OCI-LY1 (cell line): ENCODE measurements at regions not wholly inside any gene's neighbourhood (a gene's known extent, or its start where the extent isn't known, plus 50 kb on each side); places are given as distances from the start of the nearest gene placed in this dataset.

Experiments
- H2AFZ ChIP-seq: fragments of 200-600 bp; sonication (generic), shearing (Covaris generic); 2 replicates; pipeline ENCODE4 v1.6.0; 2014; ENCODE audit warnings: antibody characterized with exemption, mild to moderate bottlenecking, low read length
- H3F3A ChIP-seq: fragments of 200-600 bp; sonication (generic), shearing (Covaris generic); 2 replicates; pipeline ENCODE4 v1.6.0; 2014; ENCODE audit warnings: mild to moderate bottlenecking, antibody characterized with exemption, low read length, moderate library complexity; ENCODE audit not compliant: insufficient read depth
- H3K27ac ChIP-seq: fragments of 200-600 bp; sonication (generic); 2 replicates; pipeline ENCODE4 v1.5.1; 2014; ENCODE audit warnings: low read length, mixed run types, mild to moderate bottlenecking, low read depth; ENCODE audit not compliant: poor library complexity, severe bottlenecking
- H3K27me3 ChIP-seq: fragments of 200-600 bp; sonication (generic); 2 replicates; pipeline ENCODE4 v1.6.0; 2014; ENCODE audit warnings: antibody characterized with exemption, mild to moderate bottlenecking, low read length, moderate library complexity; ENCODE audit not compliant: insufficient read depth
- H3K36me3 ChIP-seq: fragments of 200-600 bp; sonication (generic); 2 replicates; pipeline ENCODE4 v1.6.1; 2014; ENCODE audit warnings: mild to moderate bottlenecking, antibody characterized with exemption, low read length, moderate library complexity, mixed read lengths; ENCODE audit not compliant: insufficient read depth
- H3K4me1 ChIP-seq: fragments of 200-600 bp; sonication (generic); 2 replicates; pipeline ENCODE4 v1.5.1; 2014; ENCODE audit warnings: mild to moderate bottlenecking, low read length, moderate library complexity; ENCODE audit not compliant: insufficient read depth, severe bottlenecking
- H3K4me2 ChIP-seq: fragments of 200-600 bp; sonication (generic), shearing (Covaris generic); 2 replicates; pipeline ENCODE4 v1.6.1; 2014; ENCODE audit warnings: low read length
- H3K4me3 ChIP-seq: fragments of 200-600 bp; sonication (generic); 2 replicates; pipeline ENCODE4 v1.5.1; 2014; ENCODE audit warnings: low read length, low read depth, mild to moderate bottlenecking, mixed read lengths; ENCODE audit not compliant: poor library complexity, severe bottlenecking
- H3K79me2 ChIP-seq: fragments of 200-600 bp; shearing (Covaris generic); 2 replicates; pipeline ENCODE4 v1.6.1; 2016; ENCODE audit warnings: mixed run types, low read length, mixed read lengths; ENCODE audit not compliant: insufficient read depth
- H3K9ac ChIP-seq: fragments of 200-600 bp; sonication (generic), shearing (Covaris generic); 2 replicates; pipeline ENCODE4 v1.6.1; 2014; ENCODE audit warnings: mild to moderate bottlenecking, low read length, mixed read lengths
- H3K9me2 ChIP-seq: fragments of 200-600 bp; sonication (generic), shearing (Covaris generic); 2 replicates; pipeline ENCODE4 v1.6.1; 2014; ENCODE audit warnings: low read depth, mild to moderate bottlenecking, low read length, mixed read lengths
- H3K9me3 ChIP-seq: fragments of 200-600 bp; shearing (Covaris generic); 2 replicates; pipeline ENCODE4 v1.6.1; 2014; ENCODE audit warnings: low read length, mixed read lengths
- H4K20me1 ChIP-seq: fragments of 200-600 bp; sonication (generic), shearing (Covaris generic); 2 replicates; pipeline ENCODE4 v1.6.0; 2016; ENCODE audit warnings: mild to moderate bottlenecking, low read length; ENCODE audit not compliant: insufficient read depth
- CTCF ChIP-seq: fragments of 200-600 bp; sonication (generic), shearing (Covaris generic); IDR thresholded peaks from 2 replicates; pipeline ENCODE4 v1.5.1; 2017; ENCODE audit warnings: mild to moderate bottlenecking, antibody characterized with exemption, low read length, moderate library complexity, mixed read lengths
- EZH2 ChIP-seq: fragments of 200-600 bp; sonication (generic), shearing (Covaris generic); IDR thresholded peaks from 2 replicates; pipeline ENCODE4 v1.8.0; 2017; ENCODE audit warnings: borderline replicate concordance, mixed run types, mild to moderate bottlenecking, antibody characterized with exemption, low read length, moderate library complexity, mixed read lengths

- Histone ChIP-seq H4K20me1 (no peaks in the 10 kb centered on the region), H3K9ac (no peak overlapping the region), H3K27ac (no peak overlapping the region), H3K79me2 (no peaks in the 10 kb centered on the region), H3K4me3 (no peak overlapping the region), H3K9me3 (no peaks in the 10 kb centered on the region), H2AFZ (no peak overlapping the region), H3K36me3 (no peaks in the 10 kb centered on the region), H3F3A (no peaks in the 10 kb centered on the region), H3K9me2 (no peaks in the 10 kb centered on the region), H3K4me1 (no peaks in the 10 kb centered on the region), H3K4me2 (no peak overlapping the region), H3K27me3 (no peaks in the 10 kb centered on the region)
- no peak for TF ChIP-seq EZH2
- no peak for TF ChIP-seq CTCF
These were observed 200.6 kb downstream of the SEMA6D start for GRCh38 chr15:47917881-47918280.

GRCh38 chr15:47918877-47919276 is 201.6 kb downstream of the SEMA6D start:
- H3K9me3 ChIP-seq: no peaks in the 10 kb centered on the region
- no peaks in the 10 kb centered on the region for H3K36me3 ChIP-seq
- TF ChIP-seq CTCF (no peak), EZH2 (no peak)
- no peaks in the 10 kb centered on the region for H3K4me1 ChIP-seq
- H3K27me3 ChIP-seq: no peaks in the 10 kb centered on the region
- no peak overlapping the region for H3K9ac ChIP-seq
- no peak overlapping the region for H3K4me2 ChIP-seq
- H3K79me2 ChIP-seq: no peaks in the 10 kb centered on the region
- H2AFZ ChIP-seq: no peak overlapping the region
- H4K20me1 ChIP-seq: no peaks in the 10 kb centered on the region
- no peak overlapping the region for H3K27ac ChIP-seq
- no peaks in the 10 kb centered on the region for H3K9me2 ChIP-seq
- no peak overlapping the region for H3K4me3 ChIP-seq
- H3F3A ChIP-seq: no peaks in the 10 kb centered on the region

- Histone ChIP-seq H3K4me1 (no peaks in the 10 kb centered on the region), H3K27ac (no peak overlapping the region), H3K9me2 (no peaks in the 10 kb centered on the region), H2AFZ (no peak overlapping the region), H3K9ac (no peak overlapping the region), H3K79me2 (no peaks in the 10 kb centered on the region), H3K4me2 (no peak overlapping the region), H3F3A (no peaks in the 10 kb centered on the region), H3K4me3 (no peak overlapping the region), H4K20me1 (no peaks in the 10 kb centered on the region), H3K27me3 (no peaks in the 10 kb centered on the region), H3K9me3 (no peaks in the 10 kb centered on the region), H3K36me3 (no peaks in the 10 kb centered on the region)
- TF ChIP-seq EZH2: no peak
These were observed 196.4 kb upstream of the SLC24A5 start for GRCh38 chr15:47924381-47924780.

GRCh38 chr15:47929138-47929803 is 191.5 kb upstream of the SLC24A5 start:
- Histone ChIP-seq H3K27ac (no peak overlapping the region), H3F3A (no peaks in the 10 kb centered on the region), H4K20me1 (no peaks in the 10 kb centered on the region), H3K9ac (no peak overlapping the region), H3K36me3 (no peaks in the 10 kb centered on the region), H3K27me3 (no peaks in the 10 kb centered on the region), H3K4me3 (no peak overlapping the region), H3K9me3 (no peaks in the 10 kb centered on the region), H3K4me1 (no peaks in the 10 kb centered on the region), H3K9me2 (no peaks in the 10 kb centered on the region), H2AFZ (no peak overlapping the region), H3K79me2 (no peaks in the 10 kb centered on the region), H3K4me2 (no peak overlapping the region)
- TF ChIP-seq CTCF (no peak), EZH2 (no peak)
